Loucy (cell line): ENCODE measurements at regions not wholly inside any gene's neighbourhood (a gene's known extent, or its start where the extent isn't known, plus 50 kb on each side); places are given as distances from the start of the nearest gene placed in this dataset.

Source experiments
- EZH2phosphoT487 ChIP-seq: fragments of 200-600 bp; IDR thresholded peaks from 2 replicates; pipeline ENCODE4 v1.6.1; 2018; ENCODE audit warnings: antibody characterized with exemption, mild to moderate bottlenecking, moderate library complexity, borderline replicate concordance
- TF ChIP-seq, protein P1 (sequence below): fragments of 200-600 bp; sonication (generic); conservative IDR thresholded peaks from 2 replicates; pipeline ENCODE4 v1.5.1; 2014; ENCODE audit warnings: mild to moderate bottlenecking, antibody characterized with exemption, low read length

DNA sequence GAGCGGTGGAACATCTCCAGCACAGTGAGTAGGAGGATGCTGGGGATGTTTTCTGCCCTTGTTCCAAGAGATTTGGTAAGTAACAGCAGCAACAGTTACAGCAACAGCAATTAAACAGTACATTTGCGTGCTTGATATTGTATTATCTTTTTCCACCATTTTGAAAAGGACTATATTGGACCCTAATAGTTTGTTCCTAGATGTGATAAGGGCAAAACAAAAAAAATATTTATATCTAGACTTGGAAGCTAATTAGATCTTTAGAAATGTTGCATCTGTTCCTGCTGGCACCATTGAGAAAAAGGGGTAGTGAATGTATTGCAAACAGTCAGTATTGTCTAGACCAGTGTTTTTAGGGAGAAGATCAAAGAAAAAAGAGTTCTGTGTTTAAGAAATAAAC, 759.9 kb downstream of the JRKL start:
- TF ChIP-seq, protein P1, sequence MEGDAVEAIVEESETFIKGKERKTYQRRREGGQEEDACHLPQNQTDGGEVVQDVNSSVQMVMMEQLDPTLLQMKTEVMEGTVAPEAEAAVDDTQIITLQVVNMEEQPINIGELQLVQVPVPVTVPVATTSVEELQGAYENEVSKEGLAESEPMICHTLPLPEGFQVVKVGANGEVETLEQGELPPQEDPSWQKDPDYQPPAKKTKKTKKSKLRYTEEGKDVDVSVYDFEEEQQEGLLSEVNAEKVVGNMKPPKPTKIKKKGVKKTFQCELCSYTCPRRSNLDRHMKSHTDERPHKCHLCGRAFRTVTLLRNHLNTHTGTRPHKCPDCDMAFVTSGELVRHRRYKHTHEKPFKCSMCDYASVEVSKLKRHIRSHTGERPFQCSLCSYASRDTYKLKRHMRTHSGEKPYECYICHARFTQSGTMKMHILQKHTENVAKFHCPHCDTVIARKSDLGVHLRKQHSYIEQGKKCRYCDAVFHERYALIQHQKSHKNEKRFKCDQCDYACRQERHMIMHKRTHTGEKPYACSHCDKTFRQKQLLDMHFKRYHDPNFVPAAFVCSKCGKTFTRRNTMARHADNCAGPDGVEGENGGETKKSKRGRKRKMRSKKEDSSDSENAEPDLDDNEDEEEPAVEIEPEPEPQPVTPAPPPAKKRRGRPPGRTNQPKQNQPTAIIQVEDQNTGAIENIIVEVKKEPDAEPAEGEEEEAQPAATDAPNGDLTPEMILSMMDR, result no peak
- no peak for TF ChIP-seq EZH2phosphoT487
